Skin epidermis (tissue), 12 donors: ENCODE measurements at regions not wholly inside any gene's neighbourhood (a gene's known extent, or its start where the extent isn't known, plus 50 kb on each side); places are given as distances from the start of the nearest gene placed in this dataset.
"Not testable (repeated sequence)": the region's sequence is repeated elsewhere in the genome, so short reads cannot be mapped to it uniquely, and the experiment has no call there.

Experiments used
- H3K27ac ChIP-seq, 21 experiments: fragments of 200-600 bp; sonication (generic) in 11 of 21; one replicate each; pipeline ENCODE4 v1.5.0; 2020; ENCODE audit warnings: mild to moderate bottlenecking in 3 of 21, inconsistent platforms in 2 of 21, moderate library complexity in 2 of 21
- H3K4me3 ChIP-seq, 7 experiments: fragments of 200-600 bp; sonication (generic) in 2 of 7; one replicate each; pipeline ENCODE4 v1.5.0; 2020; ENCODE audit warnings: inconsistent platforms in 2 of 7, mild to moderate bottlenecking in 2 of 7, moderate library complexity in 1 of 7

DNA sequence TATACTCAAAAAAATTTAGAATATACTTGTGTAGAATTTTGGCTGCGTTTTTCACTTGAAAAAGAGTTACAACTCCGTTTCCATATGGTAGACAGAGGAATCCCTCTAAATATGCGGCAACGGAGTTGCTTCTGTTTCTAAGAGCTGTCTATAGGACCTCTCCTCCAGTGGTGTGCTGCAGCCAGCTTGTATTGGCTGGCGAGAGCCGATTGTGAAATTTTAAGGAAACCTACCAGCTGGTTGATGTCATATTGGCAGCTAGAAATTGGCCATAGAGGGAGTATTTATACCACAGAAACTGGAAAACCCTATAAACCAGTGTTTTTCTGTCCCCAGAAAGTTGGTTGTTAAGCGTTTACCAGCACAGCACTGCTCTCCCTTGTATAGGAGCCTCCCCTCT, 655.8 kb upstream of the EEF2KMT start:
- H3K27ac ChIP-seq = no peak overlapping the region
- H3K4me3 ChIP-seq = no peak overlapping the region

DNA sequence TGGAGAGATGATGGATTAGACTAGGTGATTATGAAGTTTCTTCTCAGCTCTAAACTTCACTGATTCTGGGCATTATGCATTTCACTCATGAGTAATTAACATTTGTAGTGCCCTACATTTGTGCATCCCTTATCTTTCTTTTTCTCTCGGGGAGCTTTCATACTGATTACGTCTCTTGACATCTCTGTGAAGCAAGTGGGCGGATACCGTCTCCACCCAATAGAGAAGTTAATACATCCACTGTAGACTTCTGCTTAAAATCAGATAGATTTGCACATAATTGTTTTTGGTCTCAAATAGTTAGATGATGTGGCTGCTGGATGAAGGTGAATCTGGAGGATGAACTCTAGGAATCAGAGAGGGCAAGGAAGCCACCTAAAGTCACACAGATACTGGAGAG, 653.6 kb upstream of the EEF2KMT start:
- Histone ChIP-seq H3K4me3 (no peak overlapping the region), H3K27ac (no peak overlapping the region)

DNA sequence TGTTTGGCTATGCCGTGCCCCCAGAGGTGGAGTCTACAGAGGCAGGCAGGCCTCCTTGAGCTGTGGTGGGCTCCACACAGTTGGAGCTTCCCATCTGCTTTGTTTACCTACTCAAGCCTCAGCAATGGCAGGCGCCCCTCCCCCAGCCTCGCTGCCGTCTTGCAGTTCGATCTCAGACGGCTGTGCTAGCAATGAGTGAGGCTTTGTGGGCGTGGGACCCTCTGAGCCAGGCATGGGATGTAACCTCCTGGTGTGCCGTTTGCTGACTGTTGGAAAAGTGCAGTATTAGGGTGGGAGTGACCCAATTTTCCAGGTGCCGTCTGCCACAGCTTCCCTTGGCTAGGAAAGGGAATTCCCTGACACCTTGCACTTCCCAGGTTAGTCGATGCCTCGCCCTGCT, 652.8 kb upstream of the EEF2KMT start:
- H3K4me3 ChIP-seq, H3K27ac ChIP-seq: not testable (repeated sequence)

DNA sequence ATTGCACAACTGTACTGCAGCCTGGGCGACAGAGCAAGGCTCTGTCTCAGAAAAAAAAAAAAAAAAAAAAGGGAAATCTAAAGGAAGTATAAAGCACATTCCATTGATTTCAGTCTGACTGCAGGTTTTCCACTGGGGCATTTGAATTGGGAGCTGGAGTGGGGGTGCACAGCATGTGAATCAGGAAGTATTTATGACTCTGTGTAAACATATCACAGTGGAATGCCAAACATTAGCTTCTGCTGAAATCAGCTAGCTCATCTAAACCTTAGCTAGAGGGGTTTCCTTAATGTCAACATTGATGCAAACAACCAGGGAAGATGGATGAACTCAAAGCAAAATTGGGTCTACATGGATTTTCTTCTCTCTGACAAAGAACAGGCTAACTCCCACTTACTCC, 641.0 kb upstream of the EEF2KMT start:
- Histone ChIP-seq H3K4me3 (no peak overlapping the region), H3K27ac (no peak overlapping the region)

DNA sequence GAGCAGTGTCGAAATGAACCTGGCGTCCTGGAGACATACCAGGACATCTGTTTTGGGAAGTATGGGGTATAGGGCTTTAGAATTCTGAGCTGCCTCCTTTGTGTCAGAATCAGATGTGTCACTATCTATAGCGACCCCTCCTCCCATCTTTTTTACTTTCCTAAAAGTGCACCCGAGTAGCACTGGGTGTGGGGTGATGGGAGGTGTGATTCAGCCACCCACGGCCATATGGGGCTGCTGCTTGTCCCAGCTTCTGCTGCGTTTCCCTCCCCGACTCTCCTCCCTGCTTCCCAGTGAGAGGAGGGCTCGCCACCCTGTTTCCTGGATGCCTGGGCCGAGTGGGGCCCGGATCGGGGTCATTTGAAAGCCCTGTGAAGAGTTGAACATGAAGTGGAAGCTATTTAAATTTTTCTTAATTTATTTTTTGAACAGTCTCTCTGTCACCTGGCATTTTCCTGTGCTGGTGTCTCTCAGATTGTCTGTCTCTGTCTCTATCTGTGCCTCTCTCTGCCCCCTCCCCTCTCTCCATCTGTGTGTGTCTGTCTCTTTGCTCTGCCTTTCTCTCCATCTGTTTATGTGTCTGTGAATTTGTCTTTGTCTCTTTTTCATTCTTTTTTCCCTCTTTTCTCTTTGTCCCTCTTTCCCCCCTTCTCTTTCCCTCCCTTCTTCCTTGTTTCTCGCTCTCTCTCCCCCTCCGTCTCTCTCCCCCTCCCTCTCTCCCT, 638.8 kb upstream of the EEF2KMT start:
- H3K27ac ChIP-seq = no peak overlapping the region
- no peak overlapping the region for H3K4me3 ChIP-seq

DNA sequence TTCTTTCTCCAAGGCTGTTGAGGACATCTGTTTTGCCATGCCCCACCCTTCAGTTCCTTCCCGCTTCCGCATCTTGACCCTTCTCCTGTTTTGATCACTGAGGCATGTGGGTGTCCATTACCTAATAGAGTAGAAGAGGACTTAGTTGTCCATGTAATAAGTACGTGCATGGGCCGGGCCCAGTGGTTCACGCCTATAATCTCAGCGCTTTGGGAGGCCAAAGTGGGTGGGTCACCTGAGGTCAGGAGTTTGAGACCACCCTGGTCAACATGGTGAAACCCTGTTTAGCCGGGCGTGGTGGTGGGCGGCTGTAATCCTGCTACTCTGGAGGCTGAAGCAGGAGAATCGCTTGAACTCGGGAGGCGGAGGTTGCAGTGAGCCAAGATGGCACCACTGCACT, 637.8 kb upstream of the EEF2KMT start:
- no peak overlapping the region for H3K27ac ChIP-seq
- H3K4me3 ChIP-seq = no peak overlapping the region

DNA sequence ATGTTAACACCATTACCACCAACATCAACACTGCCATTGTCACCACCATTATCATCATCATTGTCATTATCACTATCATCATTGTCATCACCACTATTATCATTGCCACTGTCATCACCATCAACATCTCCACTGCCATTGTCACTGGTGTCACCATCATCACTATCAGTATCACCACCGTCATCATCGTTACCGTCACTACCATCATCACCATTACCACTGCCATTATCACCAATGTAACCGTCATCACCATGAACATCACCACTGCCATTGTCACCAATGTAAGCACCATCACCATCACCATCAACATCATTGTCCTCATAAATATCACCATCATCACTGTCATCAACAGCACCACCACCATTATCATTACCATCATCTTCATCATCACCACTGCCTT, 633.2 kb upstream of the EEF2KMT start:
- Histone ChIP-seq H3K27ac (no peak overlapping the region), H3K4me3 (no peak overlapping the region)

DNA sequence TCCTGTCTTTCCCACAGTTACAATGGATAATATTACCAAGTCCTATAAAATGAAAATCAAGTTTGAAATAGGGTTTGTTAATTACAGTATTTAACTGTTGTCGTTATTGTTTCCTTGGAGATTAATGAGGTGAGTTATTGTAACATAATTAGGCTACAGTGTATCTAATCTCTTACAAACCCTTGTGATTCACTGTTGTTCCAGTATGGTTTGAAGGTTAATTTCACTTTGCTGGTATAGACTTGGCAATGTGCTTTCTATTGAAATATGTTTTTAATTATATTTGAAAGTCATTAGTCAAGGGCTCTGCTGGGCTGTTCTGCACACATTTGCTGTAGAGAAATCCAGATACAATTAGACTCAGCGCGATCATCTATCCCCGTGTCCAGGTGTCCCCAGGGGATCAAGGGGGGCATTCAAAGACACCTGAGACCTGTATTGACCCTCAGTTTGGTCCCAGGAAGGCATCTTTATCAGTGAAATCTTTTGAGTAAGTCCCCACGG, 624.6 kb upstream of the EEF2KMT start:
- Histone ChIP-seq H3K4me3 (no peak overlapping the region), H3K27ac (no peak overlapping the region)

DNA sequence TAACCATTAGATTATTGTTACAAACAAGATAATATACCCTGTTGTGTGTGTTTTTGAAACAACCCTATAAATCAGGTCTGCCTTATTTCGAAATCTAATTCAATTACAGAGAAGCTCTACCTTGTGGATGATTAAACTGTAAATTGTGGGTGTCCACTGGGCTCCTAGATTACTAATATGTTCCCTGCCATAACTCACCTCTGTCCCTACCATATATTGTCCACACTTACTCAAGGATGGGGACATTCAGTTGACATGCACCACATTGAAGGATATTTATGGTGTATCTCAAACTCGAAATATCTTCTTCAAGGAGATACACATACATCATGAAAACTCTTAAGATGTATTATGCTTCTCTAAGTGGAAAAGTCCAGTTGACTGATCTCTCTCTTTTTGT, 617.6 kb upstream of the EEF2KMT start:
- no peak overlapping the region for H3K4me3 ChIP-seq
- no peak overlapping the region for H3K27ac ChIP-seq

DNA sequence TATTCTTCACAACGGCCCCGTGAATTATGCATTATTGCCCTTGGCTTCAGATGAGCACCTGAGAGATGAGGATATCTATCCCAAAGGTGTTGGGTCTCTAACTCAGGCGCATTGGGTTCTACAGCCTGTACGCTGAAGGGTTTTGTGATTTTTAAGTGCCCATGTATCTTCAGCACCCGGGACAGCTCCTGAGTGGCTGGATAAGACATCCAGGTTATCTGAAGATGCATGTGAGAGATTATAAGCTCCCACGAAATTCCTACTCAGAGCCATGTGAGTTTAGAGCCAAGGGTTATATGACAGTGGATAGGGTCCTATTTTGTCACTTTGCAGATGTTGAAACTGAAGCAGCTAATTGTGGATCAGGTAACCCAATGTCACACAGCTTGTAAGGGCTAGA, 612.3 kb upstream of the EEF2KMT start:
- H3K27ac ChIP-seq = no peak overlapping the region
- H3K4me3 ChIP-seq = no peak overlapping the region

DNA sequence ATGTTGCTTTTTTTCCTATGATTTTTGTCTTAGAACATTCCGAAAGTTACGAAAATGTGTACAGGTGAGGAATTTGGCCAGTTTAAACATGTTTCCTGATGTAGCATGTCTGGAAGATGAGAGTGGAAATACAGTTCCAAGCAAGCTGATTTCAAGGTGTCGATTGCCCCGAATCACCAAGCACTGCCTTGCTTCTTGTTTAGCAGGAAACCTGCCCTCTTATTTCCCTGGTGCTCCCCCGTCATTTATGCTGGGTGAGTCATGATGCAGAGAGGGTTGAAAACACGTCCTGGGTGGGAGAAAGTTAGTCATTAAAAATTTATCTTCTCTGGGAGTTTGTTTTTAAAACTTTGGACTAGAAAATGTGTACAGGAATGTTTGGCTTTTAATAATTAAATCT, 608.6 kb upstream of the EEF2KMT start:
- H3K27ac ChIP-seq = no peak overlapping the region
- no peak overlapping the region for H3K4me3 ChIP-seq

DNA sequence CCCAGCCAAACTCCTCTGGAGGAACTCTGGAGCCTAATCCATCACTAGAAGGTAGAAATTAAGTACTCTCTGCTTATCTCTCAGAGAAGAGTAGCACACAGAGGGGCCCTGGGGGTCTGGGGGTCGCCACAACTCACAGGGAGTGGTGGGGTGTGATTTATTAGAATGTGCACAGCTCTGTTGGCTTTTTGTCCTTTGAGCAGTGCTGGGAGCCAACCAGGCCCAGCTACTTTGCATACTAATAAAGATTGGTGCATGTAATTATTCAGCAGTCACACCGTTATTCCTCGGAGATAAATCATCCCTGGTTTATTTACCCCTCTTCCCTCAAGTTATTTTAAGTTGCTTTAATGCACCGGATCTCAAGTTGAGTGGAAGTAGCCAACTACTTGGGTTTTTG, 606.7 kb upstream of the EEF2KMT start:
- H3K4me3 ChIP-seq = no peak overlapping the region
- no peak overlapping the region for H3K27ac ChIP-seq

DNA sequence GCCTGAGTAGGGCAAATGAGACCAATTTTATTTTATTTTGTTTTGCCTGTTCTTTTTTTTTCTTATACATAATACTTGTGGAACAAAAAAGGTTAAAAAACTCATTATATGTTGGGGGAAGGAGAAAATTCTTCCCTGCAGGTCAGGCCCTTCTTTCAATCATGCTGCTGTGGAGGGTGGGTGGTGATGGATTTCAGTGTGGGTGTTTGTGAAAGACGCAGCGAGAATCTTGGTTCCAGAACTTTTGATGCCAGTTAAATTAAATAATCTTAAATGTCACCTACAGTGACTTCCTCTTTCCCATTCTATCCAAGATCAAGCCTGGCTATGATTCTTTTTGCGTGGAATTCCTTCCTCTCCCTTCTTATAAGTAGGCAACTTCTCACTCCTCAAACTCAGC, 595.8 kb upstream of the EEF2KMT start:
- H3K4me3 ChIP-seq = no peak overlapping the region
- no peak overlapping the region for H3K27ac ChIP-seq

DNA sequence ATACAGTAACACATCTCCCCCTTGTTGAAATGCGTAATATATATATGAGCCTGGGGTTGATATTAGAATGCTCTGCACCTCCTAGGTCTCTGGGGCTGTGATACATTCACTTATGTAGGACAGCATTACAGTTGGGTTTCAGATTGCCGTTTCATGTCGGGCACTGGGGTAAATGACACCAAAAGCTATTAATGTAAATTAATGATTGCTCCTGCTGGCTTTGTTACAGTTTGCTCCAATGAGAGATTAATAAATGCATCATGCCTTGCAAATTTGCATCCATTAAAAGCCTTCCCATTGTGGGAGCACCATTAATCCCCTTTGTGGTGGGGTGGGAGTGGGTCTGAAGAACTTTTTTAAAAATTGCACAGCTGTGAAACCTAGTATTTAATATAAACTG, 584.4 kb upstream of the EEF2KMT start:
- H3K4me3 ChIP-seq = no peak overlapping the region
- no peak overlapping the region for H3K27ac ChIP-seq

DNA sequence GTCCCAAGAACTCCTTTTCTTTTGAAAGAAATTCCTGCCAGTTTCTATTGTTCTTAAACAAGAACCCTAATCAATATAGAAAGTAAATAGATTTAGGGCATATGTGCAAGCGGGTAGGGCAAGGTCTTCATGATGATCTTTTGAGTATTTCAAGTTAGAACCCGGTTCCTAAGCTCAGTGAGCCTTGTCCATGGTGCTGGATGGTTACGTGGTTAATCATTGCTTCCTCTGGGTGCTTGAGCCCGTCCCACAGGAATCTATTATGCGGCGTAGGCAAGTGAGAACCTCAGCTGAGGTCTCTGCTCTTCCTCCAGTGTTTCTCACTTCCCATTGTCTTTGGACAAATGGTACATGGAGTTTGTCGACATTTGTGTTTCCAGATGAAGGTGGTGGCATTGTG, 580.8 kb upstream of the EEF2KMT start:
- H3K4me3 ChIP-seq = no peak overlapping the region

DNA sequence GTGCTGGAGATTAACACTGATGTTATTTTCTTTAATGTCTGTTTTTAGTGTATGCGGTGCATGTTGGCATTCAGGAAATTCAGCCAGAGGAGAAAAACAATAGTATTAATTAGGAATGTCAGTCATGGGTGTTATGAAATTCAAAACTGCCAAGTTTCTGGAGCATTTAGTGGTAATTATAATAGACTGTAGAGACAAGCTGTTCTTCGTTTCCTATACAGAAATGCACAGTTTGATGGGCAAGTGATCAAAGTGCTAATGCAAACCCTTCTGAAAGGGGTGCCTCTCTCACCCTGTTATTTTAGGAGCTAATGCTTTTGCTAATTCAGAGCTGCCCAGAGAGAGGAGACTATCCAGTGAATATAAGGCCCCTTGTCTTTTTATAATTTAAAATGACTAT, 573.8 kb upstream of the EEF2KMT start:
- H3K4me3 ChIP-seq = no peak overlapping the region
- no peak overlapping the region for H3K27ac ChIP-seq

More for the DNA sequence above, 580.8 kb upstream of the EEF2KMT start:
- no peak overlapping the region for H3K27ac ChIP-seq

DNA sequence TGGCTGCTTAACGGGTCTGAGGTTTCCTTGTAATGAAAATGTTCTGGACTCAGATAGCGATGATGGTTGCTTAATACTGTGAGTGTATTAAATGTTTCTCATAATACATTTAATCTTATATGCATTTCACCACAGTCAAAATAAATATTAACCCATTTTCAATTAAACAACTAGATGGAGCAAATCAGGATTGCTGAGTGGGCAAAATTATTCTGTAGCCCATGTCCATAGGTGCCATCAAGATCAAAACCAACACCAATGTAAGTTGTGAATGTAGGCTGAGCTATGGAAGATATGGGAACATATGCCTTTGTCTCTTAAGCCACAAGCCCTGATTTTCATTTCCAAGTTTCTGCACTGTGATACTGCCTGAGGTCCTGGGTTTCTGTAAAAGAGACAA, 572.6 kb upstream of the EEF2KMT start:
- Histone ChIP-seq H3K4me3 (no peak overlapping the region), H3K27ac (no peak overlapping the region)

DNA sequence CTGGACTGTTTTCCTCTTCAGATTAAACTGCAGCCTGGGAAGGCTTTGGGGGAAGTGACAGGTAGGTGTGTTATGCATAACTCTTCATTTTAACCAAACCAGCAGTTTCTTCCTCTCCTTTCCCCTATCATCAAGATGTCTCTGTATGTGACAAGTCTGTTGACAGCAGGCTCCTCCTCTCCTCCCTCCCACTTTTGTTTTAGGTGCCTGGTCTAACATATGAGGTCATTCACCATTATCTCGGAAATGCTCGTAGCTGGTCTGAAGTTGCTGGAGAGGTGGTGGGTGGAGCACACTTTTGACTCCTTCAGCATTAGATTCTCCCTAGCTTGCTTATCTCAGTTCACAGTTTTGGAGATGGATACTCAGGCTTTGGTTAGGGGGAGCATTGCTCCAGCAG, 571.0 kb upstream of the EEF2KMT start:
- Histone ChIP-seq H3K27ac (no peak overlapping the region), H3K4me3 (no peak overlapping the region)

DNA sequence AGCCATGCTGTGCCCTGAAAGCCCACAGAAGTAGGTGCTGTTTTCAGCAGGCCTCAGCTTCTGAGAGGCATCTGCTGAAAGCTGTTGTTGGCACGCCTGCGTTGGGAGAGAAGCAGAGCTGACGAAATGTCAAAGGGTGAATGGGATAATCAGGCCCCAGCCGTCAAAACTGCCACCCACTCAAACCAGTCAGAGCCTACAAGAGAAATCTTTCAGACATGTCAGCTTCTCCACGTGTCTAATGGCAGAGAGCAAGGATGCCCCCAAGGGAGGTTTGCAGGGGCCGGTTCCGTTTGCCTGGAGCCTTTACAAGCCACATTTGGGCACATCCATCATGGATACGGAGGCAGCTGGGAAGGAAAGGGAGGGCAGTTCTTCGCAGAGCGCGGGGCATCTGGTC, 568.2 kb upstream of the EEF2KMT start:
- Histone ChIP-seq H3K4me3 (no peak overlapping the region), H3K27ac (no peak overlapping the region)

DNA sequence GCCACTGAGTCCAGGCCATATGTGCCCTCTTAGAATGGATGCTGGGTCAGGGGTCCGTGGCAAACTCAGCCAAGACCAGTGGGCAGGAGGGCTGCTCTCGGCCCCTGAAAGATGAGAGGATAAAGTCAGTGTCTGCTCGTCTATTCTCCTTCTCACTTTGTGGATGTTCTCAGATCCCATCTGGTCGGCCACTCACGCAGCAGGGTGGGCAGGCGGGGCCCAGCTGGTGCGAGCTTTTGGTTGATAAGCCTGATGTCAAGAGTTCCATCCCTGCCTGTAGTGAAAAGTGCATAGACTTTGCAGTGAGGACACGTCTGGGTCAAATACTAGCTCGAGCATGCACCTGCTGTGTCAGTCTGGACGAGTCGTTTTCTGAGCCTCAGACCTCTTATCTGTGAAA, 556.2 kb upstream of the EEF2KMT start:
- no peak overlapping the region for H3K4me3 ChIP-seq
- H3K27ac ChIP-seq = no peak overlapping the region

DNA sequence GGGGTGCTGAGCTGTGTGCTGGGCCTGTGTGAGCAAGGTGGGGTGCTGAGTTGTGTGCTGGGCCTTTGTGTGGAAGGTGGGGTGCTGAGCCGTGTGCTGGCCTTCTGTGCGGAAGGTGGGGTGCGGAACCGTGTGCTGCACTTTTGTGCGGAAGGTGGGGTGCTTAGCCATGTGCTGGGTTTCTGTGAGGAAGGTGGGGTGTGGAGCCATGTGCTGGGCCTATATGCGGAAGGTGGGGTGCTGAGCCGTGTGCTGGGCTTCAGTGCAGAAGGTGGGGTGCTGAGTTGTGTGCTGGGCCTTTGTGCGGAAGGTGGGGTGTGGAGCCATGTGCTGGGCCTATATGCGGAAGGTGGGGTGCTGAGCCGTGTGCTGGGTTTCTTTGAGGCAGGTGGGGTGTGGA, 555.4 kb upstream of the EEF2KMT start:
- Histone ChIP-seq H3K4me3 (no peak overlapping the region), H3K27ac (no peak overlapping the region)
